WI38 (cell line): ENCODE measurements at regions not wholly inside any gene's neighbourhood (a gene's known extent, or its start where the extent isn't known, plus 50 kb on each side); places are given as distances from the start of the nearest gene placed in this dataset.
"Not testable (repeated sequence)": the region's sequence is repeated elsewhere in the genome, so short reads cannot be mapped to it uniquely, and the experiment has no call there.

ENCODE experiments used
- H3K4me3 ChIP-seq: 2 replicates; pipeline ENCODE4 v1.5.1; 2011; ENCODE audit warnings: low read depth, mild to moderate bottlenecking, control low read depth, low read length

GRCh38 chr9:62874745-62875599 is 1685.1 kb downstream of the SPATA31A7 start:
- H3K4me3 ChIP-seq, result not testable (repeated sequence)

GRCh38 chr9:62877552-62877951 is 1687.7 kb downstream of the SPATA31A7 start:
- H3K4me3 ChIP-seq, result not testable (repeated sequence)

GRCh38 chr9:62877987-62878386 is 1688.2 kb downstream of the SPATA31A7 start:
- H3K4me3 ChIP-seq, result not testable (repeated sequence)

GRCh38 chr9:62880453-62880852 is 1690.6 kb downstream of the SPATA31A7 start:
- H3K4me3 ChIP-seq, result not testable (repeated sequence)

DNA sequence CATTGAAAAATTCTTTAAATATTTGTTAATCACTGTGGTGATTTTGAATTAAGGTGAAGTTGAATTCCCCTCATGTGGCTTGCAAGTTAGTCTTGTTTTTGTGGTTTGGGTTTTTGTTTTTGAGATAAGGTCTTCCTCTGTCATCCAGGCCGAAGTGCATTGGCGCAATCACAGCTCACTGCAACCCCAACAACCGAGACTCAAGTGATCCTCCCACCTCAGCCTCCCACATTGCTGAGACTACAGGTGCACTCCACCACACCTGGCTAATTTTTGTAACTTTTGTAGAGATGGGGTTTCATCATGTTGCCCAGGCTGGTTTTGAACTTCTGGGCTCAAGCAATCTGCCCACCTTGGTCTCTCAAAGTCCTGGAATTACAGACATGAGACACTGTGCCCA is 1691.1 kb downstream of the SPATA31A7 start:
- not testable (repeated sequence) for H3K4me3 ChIP-seq

DNA sequence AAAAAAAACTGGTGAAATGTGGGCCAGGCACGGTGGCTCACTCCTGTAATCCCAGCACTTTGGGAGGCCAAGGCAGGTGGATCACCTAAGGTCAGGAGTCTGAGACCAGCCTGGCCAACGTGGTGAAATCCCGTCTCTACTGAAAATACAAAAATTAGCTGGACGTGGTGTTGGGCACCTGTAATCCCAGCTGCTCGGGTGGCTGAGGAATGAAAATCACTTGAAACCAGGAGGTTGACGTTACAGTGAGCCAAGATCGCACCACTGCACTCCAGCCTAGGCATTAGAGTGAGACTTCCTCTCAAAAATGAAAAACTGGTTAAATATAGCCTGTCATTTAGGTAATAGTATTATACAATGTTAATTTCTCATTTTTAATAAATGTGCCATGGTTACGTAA is 1692.0 kb downstream of the SPATA31A7 start:
- not testable (repeated sequence) for H3K4me3 ChIP-seq

DNA sequence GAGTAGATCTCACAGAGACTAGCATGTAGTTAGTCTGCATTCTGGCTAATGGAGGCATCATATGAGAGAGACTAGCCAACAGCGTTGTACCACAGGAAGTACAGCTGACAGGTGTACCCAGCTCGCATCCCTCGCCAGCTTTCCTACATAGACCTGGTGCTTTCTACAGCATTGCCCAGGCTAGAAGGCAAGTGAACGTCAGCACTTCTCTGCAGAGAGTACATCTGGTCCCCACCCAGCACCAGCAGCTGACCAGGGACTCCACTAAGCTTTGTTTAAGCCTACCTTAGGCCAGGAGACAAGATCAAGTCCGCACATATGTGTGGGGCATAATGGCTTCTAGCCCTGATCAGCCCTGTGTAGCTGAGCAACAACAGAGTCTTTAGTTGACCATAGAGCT is 1692.9 kb downstream of the SPATA31A7 start:
- not testable (repeated sequence) for H3K4me3 ChIP-seq

DNA sequence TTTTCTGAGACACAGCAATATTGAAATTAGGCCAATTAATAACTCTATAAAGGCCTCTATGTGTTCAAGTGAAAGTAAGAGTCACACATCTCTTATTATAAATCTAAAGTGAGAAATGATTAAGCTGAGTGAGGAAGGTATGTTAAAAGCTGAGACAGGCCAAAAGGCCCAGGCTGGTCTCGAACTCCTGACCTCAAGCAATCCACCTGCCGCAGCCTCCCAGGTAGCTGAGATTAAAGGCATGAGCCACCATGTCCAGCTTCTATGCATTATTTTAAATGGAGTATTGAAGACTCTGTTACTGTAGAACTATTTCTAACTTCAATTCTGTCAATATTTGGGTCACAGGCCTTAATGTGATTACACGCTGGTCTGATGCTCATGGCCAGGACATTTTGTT is 1706.9 kb downstream of the SPATA31A7 start:
- not testable (repeated sequence) for H3K4me3 ChIP-seq

GRCh38 chr9:62897411-62898225 is 1707.8 kb downstream of the SPATA31A7 start:
- peak overlapping the region; percentile 43 for H3K4me3 ChIP-seq

GRCh38 chr9:62899666-62900065 is 1709.8 kb downstream of the SPATA31A7 start:
- H3K4me3 ChIP-seq, result not testable (repeated sequence)

DNA sequence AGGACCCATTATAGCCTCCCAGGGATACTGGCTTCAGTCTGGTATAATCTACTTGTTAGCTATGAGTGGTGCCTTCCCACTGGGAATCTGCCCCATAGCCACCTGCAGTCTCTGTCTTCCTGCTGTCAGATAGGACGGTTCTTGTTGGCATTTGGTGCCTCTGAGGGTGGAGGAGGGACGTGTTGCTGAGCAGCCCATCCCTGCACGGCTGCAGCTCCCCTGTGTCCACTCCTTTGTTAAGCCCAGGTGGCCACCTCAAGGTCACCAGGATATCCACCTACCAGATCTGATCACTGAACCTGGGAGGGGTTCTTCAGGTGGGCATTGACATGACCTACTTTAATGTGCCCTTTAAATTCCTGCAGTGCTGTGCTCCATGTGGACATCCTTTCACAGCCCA is 1714.2 kb downstream of the SPATA31A7 start:
- H3K4me3 ChIP-seq, result not testable (repeated sequence)

DNA sequence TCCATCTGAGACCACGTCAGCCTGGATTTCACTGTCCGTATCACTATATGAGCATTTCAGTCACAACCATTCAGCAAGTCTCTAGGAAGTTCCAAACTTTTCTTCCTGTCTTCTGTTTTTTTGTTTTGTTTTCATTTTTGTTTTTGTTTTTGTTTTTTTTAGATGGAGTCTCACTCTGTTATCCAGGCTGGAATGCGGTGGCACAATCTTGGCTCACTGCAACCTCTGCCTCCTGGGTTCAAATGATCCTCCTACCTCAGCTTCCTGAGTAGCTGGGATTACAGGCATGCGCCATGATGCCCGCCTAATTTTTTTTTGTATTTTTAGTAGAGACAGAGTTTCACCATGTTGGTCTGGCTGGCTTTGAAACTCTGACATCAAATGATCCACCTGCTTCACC is 1715.9 kb downstream of the SPATA31A7 start:
- H3K4me3 ChIP-seq, result not testable (repeated sequence)

- not testable (repeated sequence) for H3K4me3 ChIP-seq
These were observed 1718.0 kb downstream of the SPATA31A7 start for GRCh38 chr9:62907866-62908265.

DNA sequence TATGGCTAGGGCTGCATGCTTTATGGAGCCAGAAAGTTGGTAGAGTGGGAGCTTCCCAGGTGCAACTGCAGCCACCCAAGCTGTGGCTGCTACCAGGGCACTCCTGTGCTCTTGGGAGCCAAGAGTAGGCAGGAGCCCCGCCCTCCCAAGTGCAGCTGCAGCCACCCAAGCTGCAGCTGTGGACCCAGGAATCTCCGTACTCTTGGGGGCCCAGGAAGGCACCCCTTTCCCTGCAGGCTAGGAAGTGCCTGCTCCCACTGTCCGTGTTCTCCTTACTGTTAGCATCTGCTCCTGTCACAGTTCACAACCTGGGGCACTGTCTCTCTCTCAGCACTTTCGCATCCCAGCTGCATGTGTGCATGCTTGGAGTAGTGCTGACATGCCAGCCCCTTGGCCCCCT is 1718.4 kb downstream of the SPATA31A7 start:
- not testable (repeated sequence) for H3K4me3 ChIP-seq

DNA sequence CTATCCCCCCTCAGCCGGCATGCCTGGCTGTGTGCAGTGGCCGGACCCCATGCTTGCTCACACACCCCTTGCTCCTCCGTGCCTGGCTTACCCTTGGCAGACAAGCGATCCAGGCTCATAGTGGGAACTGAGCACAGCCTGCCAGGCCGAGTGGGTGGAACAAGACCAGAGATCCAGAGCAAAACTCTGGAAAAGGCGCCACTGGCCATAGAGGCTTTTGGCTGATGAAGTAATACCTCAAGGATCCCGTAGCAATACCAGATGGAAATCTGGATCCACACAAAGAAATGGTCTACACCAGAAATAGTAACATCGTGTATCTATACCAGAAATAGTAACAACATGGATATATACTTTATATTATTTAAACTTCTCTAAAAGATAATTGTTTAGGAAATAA is 1719.6 kb downstream of the SPATA31A7 start:
- not testable (repeated sequence) for H3K4me3 ChIP-seq

DNA sequence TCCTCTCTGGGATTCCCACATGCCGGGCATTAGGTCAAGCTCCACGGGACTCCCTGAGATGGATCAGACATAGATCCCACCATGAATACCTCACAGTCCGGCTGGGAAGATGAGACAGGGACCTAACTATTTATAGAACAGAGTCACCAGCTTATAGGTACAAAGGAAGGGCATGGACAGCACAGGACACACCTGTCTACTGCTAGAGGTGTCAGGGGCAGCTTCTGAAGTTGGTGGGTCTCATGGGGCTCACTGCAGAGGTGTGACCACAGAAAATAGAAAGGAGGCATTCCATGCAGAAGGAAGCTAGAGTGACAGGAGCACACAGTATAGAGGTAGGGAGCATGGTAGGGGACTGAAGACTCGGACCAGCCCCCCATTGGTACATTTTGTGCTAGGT is 1722.4 kb downstream of the SPATA31A7 start:
- H3K4me3 ChIP-seq, result not testable (repeated sequence)

- H3K4me3 ChIP-seq, result not testable (repeated sequence)
These were observed 1725.3 kb downstream of the SPATA31A7 start for GRCh38 chr9:62915168-62915567.

GRCh38 chr9:62915661-62916060 is 1725.8 kb downstream of the SPATA31A7 start:
- not testable (repeated sequence) for H3K4me3 ChIP-seq

- H3K4me3 ChIP-seq, result not testable (repeated sequence)
These were observed 1729.0 kb downstream of the SPATA31A7 start for GRCh38 chr9:62918648-62919385.

GRCh38 chr9:62931484-62931883 is 1741.6 kb downstream of the SPATA31A7 start:
- not testable (repeated sequence) for H3K4me3 ChIP-seq

DNA sequence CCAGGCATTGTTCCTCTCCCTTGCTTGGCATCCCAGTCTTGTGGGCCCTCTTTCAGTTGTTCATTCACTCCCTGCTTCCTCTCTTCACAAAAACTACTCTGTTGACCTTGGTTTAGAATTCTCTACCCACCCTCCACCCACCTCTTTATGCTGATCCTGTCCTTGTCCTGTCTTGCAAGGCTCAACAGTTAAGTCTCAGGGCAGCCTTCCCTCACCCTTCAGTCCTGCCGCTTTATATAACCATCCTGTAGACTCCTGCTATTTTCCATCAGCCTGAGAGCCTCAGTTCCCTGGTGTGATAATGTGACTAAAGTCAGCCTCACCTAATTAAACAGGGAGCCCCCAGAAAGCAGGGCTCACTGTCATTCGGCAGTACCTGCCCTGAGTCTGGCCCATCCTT is 1763.0 kb downstream of the SPATA31A7 start:
- H3K4me3 ChIP-seq, result not testable (repeated sequence)
